GM21723 (cell line): ENCODE measurements at regions not wholly inside any gene's neighbourhood (a gene's known extent, or its start where the extent isn't known, plus 50 kb on each side); places are given as distances from the start of the nearest gene placed in this dataset.

Experiments used
- ATAC-seq: cut with Tn5 transposase; IDR thresholded peaks from one replicate; pipeline ENCODE4 v1.9.1; 2021; ENCODE audit warnings: mild to moderate bottlenecking, moderate library complexity; ENCODE audit not compliant: unreplicated experiment

- no peak for ATAC-seq
Measured at GRCh38 chr4:136337216-136337615, 1195.1 kb downstream of the PCDH18 start.

DNA sequence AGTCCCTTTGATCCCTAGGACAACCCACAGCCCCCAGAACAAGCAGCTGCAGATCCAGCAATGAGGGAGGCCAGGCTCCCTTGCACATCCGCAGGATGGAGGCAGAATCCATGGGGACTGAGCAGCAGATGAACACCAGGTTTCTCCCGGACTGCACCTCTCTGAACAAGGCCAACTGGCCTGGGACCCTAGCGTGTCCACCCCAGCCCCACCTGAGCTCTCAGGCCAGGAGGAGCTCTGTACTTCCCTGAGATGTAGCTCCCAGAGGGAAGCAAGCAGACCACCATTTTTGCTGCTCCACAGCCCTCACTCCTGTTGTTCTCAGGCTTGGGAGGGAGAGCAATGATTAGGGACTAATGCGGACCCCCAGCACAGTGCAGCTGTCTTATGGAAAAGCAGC, 1195.8 kb downstream of the PCDH18 start:
- no peak for ATAC-seq

- no peak for ATAC-seq
Measured at GRCh38 chr4:136329042-136329662, 1203.1 kb downstream of the PCDH18 start.

DNA sequence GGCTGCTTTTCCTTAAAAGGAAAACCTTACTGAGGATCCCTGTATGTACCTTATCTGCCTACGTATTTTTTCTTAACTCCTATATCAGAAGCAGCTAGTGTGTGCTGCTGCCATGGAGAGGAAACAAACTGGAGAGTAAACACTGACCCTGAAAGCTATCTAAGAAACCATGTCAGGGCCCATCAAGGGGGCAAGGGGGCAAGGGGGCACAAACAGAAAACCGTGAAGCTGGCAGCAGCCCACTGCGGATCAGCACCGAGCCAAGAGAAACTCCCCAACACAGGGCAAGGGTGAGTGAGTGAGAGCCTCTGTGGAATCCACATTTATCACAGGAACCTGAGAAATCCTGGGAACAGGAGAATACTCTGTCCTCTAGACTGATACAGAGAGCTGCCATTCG, 1204.2 kb downstream of the PCDH18 start:
- no peak for ATAC-seq

- ATAC-seq: no peak
Measured at GRCh38 chr4:136320465-136320813, 1211.9 kb downstream of the PCDH18 start.

- ATAC-seq: no peak
Measured at GRCh38 chr4:136319789-136320464, 1212.4 kb downstream of the PCDH18 start.

DNA sequence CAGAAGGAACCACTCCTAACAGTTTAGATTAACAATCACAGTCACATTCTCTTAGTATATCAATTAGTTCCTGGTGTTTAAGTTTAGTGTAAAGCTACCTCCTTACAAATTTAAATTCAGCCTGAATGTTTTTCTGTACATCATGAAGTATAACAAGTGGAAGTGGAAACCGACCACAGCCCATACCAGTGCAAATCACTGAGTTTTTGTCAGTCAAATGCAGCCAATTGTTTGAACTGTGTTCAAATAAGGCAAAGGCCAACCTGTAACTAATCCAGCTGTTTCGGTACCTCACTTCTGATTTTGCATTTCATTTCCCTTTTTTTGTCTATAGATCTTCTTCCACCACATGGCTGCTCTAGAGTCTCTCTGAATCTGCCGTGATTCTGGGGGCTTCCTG, 1215.3 kb downstream of the PCDH18 start:
- no peak for ATAC-seq

DNA sequence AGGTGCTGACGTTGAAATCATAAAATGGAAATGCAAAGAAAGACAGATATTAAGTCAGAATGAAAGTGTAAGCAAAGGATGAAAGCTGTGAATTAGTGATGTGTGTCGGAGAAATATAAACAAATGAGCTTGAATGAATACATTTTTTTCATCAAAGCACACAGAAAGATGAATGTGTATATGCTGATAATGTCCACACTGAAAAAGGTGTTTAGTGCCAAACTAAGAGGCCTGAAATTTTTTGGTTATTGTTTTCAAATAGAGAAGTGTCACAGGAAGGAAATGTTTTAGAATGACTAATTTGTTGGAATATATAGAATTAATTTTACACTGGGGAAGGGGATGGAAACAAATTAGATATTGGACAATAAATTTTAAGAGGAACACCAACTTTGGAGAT, 1217.6 kb downstream of the PCDH18 start:
- ATAC-seq: no peak

GRCh38 chr4:136311774-136312173, 1220.5 kb downstream of the PCDH18 start:
- ATAC-seq: no peak

DNA sequence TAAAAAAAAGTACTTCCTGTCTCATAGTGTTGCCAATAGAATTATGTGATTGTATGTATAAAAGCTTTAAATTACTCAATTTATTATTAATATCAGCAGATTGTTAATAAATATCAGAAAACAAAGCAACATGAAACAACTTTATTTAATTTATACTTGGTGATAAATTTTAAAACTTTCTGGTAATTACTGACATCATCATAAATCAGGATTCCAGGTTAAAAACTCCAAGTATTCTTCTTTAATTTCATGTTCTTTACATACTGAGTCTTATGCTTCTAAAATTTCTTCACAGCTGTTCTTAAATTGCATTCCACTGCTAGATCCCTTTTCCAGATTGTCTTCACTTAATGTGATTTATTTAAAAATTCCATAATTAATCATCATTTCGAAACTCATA, 1224.5 kb downstream of the PCDH18 start:
- no peak for ATAC-seq

- ATAC-seq: no peak
Measured at GRCh38 chr4:136306361-136306760, 1225.9 kb downstream of the PCDH18 start.

GRCh38 chr4:136302566-136302965, 1229.7 kb downstream of the PCDH18 start:
- no peak for ATAC-seq

DNA sequence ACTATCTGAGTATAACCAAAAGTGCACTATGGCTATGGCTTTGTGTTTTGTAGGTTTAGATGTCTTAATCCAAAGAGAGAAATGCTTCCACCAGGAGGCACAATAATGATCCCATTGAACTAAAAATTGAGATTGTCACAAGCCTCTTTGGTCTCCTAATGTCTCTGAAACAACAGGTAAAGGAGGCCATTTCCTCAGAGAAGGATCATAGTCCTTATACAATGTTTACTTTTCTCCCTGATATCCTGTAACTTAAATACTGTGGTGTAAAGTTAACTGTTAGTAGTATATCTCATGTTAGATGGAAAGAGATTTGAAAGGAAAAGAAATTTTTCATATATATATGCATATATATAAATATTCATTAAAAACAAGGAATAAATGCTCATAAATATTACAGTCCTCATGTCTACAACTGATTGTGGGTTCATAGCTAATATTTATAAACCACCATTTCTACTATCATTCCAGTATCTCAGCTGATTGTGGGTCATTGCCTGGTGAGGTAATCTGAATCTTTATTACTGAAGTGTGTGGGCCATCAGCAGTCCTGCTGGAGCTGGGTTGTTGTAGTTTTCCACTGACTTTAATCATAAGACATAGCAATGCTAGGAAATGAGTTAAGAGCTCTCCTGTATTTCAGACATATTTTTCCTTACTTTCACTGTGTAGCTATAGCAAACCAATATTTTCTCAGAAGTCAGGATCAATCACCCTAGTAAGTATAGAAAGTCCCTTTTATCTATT, 1230.4 kb downstream of the PCDH18 start:
- ATAC-seq: no peak

- no peak for ATAC-seq
Measured at GRCh38 chr4:136283977-136284376, 1248.3 kb downstream of the PCDH18 start.

- ATAC-seq: no peak
Measured at GRCh38 chr4:136281889-136282288, 1250.4 kb downstream of the PCDH18 start.

DNA sequence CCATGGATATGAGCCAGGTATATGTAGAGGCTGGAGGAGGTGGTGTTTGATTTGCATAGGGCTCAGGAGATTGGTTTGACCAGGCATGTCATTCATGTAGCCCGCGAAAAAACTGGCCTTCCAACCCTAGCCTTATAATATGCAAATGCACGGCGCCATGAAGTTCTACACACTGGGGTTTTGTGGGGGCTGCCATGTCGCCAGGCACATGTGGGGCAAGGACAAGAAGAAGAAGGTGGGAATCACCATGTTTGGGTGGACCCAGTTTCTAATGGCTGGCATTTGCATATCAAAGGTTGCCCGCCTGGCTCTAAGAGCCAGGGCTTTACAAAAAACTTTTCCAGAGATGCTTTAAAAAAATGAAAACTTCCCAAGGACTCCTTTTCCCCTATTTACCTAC, 1251.0 kb downstream of the PCDH18 start:
- ATAC-seq: no peak

- no peak for ATAC-seq
Measured at GRCh38 chr4:136277741-136278140, 1254.6 kb downstream of the PCDH18 start.

DNA sequence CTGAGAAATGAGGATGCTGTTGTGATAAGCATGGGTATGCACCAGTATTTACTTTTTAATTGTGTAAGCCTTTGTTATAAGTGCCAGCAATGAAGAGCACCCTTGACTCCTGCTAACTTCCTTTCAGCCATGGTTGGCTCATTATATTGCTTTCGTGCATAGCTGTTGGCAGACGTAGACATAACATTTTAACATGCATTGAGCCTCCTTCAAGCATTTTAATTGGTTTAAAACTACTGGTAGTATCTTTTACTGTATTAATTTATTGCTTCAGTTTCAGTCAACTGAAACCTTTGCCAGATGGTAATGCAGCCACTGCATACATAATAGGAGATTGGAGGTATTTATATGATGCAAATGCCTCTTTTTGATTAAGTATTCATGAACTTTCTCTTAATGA, 1285.4 kb downstream of the PCDH18 start:
- no peak for ATAC-seq

- no peak for ATAC-seq
Measured at GRCh38 chr4:136241221-136241986, 1290.9 kb downstream of the PCDH18 start.

DNA sequence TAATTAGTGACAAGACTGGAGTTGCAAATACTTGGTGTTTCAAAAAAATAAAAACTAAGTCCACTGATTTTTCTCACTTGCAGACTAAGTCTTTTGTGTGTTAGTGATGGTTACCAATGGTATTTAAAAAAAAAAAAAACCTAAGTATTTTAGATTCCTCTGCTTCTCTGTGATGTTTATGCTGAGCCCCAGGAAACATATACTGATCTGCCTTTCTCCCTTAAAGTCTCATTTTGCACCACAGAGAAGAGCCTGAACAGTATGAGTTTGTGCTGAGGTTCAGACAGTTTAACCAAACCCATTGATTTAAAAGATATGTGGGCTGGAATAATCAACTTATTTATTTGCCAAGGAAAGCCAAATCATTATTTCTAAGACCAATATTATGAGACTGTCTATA, 1305.0 kb downstream of the PCDH18 start:
- ATAC-seq: no peak

DNA sequence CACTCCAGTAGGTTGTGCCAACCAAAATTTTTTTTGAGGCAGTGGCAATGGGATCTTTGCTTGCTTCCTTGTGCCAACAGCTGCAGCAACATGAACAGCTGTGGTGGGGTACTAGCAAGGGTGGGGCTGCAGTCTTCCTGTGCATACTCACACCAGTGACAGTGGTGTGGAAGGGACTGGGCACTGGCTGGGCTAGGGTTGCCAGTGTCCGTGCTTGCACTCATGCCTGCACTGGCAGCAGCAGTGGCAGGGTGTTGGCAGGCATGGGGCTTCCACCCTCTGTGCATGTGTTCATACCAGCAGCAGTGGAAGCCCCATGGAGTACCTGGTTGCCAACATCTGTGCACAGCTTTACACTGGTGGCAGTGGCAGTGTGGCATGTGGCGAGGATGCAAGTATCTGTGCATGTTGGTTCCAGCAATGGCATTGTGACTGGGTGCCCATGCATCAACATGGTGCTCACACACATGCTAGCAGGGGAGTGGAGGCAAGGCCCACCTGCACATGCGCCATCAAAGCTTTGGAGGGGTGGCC, 1312.6 kb downstream of the PCDH18 start:
- ATAC-seq: no peak
